SH-SY5Y (cell line): ENCODE measurements at regions not wholly inside any gene's neighbourhood (a gene's known extent, or its start where the extent isn't known, plus 50 kb on each side); places are given as distances from the start of the nearest gene placed in this dataset.

Experiments used
- GATA2 ChIP-seq: IDR thresholded peaks from 2 replicates; pipeline ENCODE4 v1.6.1; 2011; ENCODE audit warnings: mild to moderate bottlenecking, low read depth, low read length
- GATA3 ChIP-seq: IDR thresholded peaks from 2 replicates; pipeline ENCODE4 v1.6.1; 2011; ENCODE audit warnings: low read depth, mild to moderate bottlenecking, low read length, moderate library complexity

DNA sequence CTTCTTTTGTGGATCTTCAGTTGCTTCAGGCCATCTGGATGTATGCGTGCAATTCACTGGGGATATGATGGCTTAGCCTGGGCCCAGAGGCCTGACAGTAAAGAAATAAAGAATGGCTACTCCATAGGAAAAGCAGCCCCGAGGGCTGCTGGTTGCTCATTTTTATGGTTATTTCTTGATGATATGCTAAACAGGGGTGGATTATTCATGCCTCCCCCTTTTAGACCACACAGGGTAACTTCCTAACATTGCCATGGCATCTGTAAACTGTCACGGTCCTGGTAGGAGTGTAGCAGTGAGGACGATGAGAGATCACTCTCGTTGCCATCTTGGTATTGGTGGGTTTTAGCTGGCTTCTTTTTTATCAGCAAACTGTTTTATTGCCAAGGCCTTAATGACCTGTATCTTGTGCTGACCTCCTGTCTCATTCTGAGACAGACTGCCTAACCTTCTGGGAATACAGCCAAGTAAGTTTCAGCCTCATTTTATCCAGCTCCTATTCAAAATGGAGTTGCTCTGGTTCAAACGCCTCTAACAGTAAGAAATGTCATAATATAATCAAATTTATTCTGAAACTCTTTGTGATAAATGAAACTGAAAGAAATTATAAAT is 60.5 kb downstream of the DSEL start:
- no peak for TF ChIP-seq GATA3
- no peak for TF ChIP-seq GATA2

DNA sequence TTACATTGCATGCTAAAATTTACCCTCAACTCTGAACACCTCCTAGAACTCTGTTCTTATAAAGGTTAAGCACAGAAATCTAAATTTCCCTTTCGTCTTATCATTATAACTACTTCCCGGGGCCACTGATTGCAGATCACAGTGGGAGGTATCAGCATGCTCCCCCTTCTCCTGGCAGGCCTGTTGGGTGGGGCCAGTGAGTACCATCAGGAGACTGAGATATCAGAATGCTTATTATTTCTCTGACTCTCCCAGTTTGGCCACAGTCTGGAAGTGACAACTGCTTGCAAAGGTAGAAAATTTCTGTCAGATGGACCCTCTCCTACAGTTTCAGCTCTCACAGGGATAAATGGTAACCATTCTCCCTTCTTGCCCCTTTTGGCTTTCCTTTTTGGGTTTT is 62.6 kb downstream of the DSEL start:
- TF ChIP-seq GATA3, result no peak

DNA sequence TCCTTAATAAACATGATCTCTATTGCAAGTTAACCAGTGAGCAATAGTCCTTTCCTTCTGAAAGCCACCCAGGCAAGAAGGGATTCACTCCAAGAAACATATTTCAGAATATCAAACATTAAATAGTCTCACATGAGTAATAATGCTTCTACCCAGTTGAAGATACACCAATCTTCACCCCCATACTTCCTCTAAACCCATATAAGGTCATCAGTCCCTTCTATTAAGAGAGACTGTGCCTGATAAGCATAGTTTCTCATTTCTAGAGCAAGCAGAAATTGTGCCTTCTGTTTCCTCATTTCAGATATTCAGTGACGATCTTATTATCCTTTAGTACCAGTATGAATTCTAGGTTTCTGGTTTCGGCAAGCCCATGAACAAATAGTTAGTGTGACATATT is 64.6 kb downstream of the DSEL start:
- TF ChIP-seq GATA3 (no peak), GATA2 (no peak)

- TF ChIP-seq GATA3, result no peak
These were observed 82.5 kb downstream of the DSEL start for GRCh38 chr18:67433971-67434370.

- no peak for TF ChIP-seq GATA2
- TF ChIP-seq GATA3, result no peak
These were observed 83.7 kb downstream of the DSEL start for GRCh38 chr18:67432806-67433205.

DNA sequence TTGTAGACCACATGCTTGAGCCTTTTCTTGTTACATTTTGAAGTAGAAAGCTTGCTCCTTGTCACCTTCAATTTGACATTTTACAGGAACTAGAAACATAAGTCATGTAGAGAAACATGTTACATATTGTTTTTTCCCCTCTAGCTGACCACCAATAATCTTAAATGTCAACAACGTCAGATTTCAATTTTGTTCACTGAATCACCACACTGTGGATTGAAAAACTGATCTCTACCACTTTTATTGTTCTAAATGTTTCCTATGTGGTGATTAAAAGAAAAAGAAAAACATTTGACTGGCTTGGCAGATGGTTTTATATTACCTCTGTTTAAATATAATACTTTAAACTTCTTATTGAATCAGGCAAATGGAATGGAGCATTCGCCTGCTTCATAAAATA is 87.7 kb downstream of the DSEL start:
- TF ChIP-seq GATA3 (no peak), GATA2 (no peak)

GRCh38 chr18:67428158-67428557 is 88.4 kb downstream of the DSEL start:
- no peak for TF ChIP-seq GATA2
- TF ChIP-seq GATA3, result no peak

DNA sequence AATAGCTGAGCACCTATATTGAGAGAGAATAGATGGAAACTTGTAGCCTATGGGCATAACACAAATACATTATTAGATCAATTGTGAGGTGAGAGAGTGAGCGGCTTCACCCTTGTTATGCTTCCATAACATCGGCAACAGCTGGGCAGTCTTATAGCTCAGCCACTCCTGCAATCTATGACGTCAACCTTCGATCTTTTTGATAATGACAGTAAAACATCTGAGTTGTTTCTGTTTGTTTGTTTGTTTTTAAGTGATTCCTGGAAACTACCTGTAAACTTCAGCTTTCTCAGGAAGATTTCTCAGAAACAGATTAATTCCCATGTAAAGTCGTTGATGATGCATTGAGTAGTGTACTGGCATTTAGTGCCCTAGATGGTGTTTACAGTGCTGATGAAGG is 90.0 kb downstream of the DSEL start:
- TF ChIP-seq GATA2 (no peak), GATA3 (no peak)

DNA sequence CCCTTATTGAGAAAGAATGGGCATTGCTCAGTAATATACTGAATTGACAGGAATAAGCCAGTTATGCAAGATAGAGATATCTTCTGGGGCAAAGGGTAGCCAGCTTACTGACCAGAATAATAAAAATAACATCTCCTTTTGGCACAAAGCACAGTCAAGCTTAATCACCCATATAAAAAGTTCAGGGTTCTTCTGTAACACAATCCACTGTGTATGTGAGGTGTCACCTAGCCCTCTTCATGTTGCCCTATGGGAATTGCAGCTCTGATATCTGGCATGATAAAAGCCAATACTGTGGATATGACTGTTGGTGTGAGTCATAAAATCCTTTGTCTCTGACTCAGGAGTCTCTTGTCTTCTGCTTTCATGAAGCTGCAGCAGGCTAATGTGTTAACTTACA is 90.8 kb downstream of the DSEL start:
- TF ChIP-seq GATA2 (no peak), GATA3 (no peak)

DNA sequence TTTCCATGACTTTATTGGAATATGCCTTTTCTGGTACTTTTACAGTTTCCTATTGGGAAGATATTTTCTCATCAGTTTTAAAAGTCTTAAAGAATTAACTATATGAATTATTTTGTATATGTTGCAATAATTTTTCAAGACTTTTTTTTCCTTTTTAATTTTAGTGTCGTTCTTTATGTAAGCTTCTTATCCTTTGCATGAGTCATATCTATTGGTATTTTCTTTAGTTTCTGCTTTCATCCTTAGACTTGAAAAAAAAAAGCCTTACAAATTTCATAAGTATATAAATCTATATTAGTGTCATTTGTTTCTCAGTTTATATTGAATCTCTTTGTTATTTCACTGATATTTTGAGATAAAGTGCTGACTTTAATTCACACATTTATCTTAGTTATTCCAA is 94.9 kb downstream of the DSEL start:
- TF ChIP-seq GATA2, result no peak
- TF ChIP-seq GATA3, result no peak

DNA sequence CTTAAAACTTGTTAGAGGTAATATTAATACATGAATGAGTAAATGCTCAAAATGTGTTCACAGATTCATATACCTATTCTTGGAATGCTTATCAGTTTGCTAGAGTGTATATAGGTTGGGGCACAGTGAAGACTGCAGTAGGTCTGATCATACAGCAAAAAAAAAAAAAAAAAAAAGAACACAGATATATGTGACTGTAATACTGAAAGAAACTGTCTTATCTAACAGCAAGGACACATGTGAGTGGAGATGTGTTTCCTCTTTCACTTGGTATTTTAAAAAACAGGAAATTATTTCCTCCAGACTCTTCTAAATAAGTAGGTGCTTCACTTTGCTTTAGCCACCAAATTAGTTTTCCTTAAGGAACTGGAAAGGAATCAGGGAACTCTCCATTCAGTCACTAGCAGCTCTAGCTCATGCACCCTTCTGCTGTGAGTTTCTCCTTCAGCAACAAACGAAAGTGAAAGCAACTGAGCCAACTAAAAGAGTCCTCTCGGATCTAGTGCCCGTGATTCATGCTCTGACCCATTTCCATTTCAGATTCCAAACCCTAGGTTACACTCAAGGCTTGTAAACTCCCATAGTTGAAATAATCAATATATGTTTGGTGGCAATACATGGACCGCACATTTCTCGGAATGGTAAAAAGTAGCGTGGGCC is 98.5 kb downstream of the DSEL start:
- TF ChIP-seq GATA3 (no peak), GATA2 (no peak)

DNA sequence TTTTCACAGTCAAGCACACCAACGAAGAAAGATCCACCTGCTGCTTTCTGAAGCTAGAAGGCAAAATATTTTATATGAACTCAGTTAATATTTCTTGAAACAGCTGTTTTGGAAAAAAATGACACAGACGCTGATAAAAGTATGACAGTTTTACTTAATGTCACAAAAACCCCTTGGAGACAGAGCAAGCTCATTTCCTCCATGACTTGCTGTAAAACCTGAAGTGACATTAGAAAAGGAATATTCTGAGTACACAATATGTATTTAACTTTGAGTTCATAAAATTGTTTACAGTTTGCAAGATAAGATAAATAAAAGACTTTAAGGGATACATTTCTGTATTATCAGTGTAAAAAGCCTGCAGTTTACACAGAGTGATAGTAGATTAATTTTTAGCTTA is 105.4 kb downstream of the DSEL start:
- TF ChIP-seq GATA3 (no peak), GATA2 (no peak)

- TF ChIP-seq GATA2 (no peak), GATA3 (no peak)
These were observed 106.1 kb downstream of the DSEL start for GRCh38 chr18:67410075-67411070.

DNA sequence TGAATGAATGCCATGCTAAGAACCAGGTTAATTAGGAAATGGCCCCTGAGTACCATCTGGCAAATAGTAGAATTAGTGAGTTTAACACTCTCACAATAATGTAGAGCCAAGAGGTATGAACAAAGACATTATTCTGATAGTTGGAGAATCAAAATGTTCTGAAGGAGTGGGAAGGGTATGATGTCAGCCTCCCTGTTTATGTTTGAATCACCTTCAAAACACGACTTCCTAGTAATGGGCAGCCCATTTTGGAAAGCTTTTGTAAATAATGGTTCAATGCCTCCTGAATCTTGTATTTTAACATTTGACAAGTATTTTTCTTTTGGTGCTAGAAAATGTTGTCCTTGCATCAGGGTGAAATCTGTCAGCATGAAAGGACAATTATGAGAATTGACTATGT is 108.3 kb downstream of the DSEL start:
- TF ChIP-seq GATA2 (no peak), GATA3 (no peak)

GRCh38 chr18:67406714-67407113 is 109.8 kb downstream of the DSEL start:
- TF ChIP-seq GATA3 (no peak), GATA2 (no peak)
